Fibroblast of villous mesenchyme (primary cell): ENCODE measurements at regions not wholly inside any gene's neighbourhood (a gene's known extent, or its start where the extent isn't known, plus 50 kb on each side); places are given as distances from the start of the nearest gene placed in this dataset.

ENCODE experiments used
- DNase-seq: peaks from one replicate; pipeline ENCODE4 v3.0.0-alpha.2; 2010; ENCODE audit warnings: low read depth
- H3K4me3 ChIP-seq: 2 replicates; pipeline ENCODE4 v1.5.1; 2011; ENCODE audit warnings: low read depth, mild to moderate bottlenecking, low read length
- CTCF ChIP-seq: IDR thresholded peaks from 2 replicates; pipeline ENCODE4 v1.5.1; 2012; ENCODE audit warnings: low read depth, mild to moderate bottlenecking, low read length; ENCODE audit not compliant: insufficient read depth

- no peak overlapping the region for H3K4me3 ChIP-seq
- DNase-seq = no peak
- TF ChIP-seq CTCF = no peak
These were observed 107.6 kb upstream of the KHDRBS2 start for GRCh38 chr6:62393608-62394007.

DNA sequence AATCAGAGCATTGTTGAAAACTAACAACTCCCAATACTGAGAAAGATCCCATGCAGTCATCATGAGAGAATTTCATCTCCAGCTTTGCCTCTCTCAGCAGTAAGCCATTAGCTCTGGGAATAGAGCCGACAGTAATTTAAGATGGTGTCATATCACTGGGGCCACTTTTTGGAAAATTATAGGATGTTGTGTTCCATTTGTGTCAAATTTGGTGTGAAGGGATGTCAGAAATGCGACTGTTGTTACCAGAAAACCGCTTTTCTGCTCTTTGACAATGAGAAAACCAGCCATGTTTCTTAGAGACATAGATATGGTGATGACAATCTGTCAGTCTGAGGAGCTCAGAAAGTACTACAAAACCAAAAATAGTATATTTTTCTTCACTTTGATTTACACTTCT lies 106.3 kb upstream of the KHDRBS2 start:
- no peak for TF ChIP-seq CTCF
- DNase-seq = no peak
- no peak overlapping the region for H3K4me3 ChIP-seq

DNA sequence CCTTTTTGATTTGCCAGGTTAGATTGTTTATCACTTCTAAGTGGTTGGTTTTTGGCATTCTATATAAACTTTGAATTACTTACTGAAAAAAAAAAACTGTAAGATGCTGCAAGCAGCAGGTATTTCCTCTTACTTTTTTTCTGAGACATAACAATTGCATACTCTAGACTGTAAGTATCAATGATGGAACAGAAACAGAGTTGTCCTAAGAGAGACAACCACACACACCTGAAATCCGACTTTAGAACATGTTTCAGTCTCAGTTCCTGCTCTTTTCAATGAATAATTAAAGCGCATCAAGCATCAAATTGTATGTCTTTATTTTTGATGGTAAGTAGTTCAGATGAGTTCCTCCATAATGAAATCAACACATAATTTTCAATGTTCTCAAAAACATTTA lies 105.3 kb upstream of the KHDRBS2 start:
- DNase-seq = no peak
- no peak overlapping the region for H3K4me3 ChIP-seq
- no peak for TF ChIP-seq CTCF

DNA sequence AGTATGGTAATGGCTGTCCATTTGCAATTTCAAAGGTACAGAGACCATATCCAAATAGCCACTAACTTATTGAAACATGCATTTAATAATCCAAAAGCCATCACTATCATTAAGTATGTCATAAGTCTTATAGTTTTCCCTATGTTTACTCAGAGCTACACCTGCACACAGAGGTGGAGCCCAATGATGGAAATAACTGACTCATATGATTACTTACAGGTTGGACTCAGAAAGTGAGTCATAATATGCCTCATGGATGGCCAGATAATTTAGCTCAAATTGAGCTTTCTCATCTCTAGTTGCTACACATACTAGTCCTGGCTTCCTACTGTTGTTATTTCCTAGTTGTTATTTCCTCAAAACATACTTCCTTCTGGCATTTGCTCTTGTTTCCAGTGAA lies 104.4 kb upstream of the KHDRBS2 start:
- H3K4me3 ChIP-seq = no peak overlapping the region
- TF ChIP-seq CTCF = no peak
- no peak for DNase-seq

- no peak overlapping the region for H3K4me3 ChIP-seq
- TF ChIP-seq CTCF = no peak
- DNase-seq = no peak
These were observed 85.6 kb upstream of the KHDRBS2 start for GRCh38 chr6:62371453-62372210.

DNA sequence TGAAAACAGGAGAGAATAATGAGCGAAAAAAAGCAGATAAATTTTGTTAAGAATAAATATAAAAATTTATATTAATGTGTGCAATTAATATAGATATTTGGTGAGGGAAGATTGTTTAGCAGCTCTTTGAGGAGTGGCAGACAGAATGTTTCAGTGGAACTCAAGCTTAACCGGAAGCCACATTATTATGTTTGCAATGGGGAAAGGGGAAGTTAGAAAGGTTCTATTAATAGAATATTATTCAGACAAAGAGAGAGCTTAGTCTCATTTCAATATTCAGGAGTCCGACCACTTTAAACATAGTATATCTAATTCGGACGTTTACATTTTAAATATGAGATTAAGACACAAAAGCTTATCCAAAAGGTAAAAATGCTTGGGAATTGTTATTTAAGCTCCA lies 81.6 kb upstream of the KHDRBS2 start:
- H3K4me3 ChIP-seq = no peak overlapping the region
- DNase-seq = no peak
- TF ChIP-seq CTCF = no peak

DNA sequence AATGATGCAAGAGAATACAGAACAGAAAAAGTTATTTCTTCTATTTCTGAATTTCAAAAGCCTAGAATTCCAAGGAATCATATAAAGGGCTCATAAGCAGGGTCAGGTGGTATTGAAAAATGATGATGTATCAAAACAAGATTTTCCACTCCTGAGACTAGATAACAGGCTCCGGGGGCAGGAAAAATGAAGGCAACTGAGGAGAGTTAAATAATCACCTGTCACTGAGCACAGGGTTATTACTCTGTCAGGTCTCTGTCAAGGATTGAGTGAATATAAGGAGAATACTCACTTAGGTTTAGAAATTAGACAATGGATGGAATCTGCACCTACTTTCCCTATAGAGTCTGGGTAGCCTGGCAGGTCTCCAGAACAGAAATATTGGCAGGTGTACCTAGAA lies 76.1 kb upstream of the KHDRBS2 start:
- no peak for TF ChIP-seq CTCF

More for the DNA sequence above, 76.1 kb upstream of the KHDRBS2 start:
- DNase-seq = no peak
- H3K4me3 ChIP-seq = no peak overlapping the region
